Right lobe of liver (tissue), 4 donors: ENCODE measurements at regions not wholly inside any gene's neighbourhood (a gene's known extent, or its start where the extent isn't known, plus 50 kb on each side); places are given as distances from the start of the nearest gene placed in this dataset.

Experiments used
- POLR2A ChIP-seq: fragments of 450-650 bp; IDR thresholded peaks from one replicate; pipeline ENCODE4 v1.6.1; 2017; ENCODE audit warnings: antibody characterized with exemption, mild to moderate bottlenecking
- TF ChIP-seq, protein P1 (sequence below), 4 donors: fragments of 200-600 bp in 3 of 4; fragments of 450-650 bp in 1 of 4; IDR thresholded peaks; one replicate each; pipeline versions ENCODE4 v1.5.1 to v1.8.0; 2016 to 2022; ENCODE audit warnings: antibody characterized with exemption in 4 of 4, mild to moderate bottlenecking in 2 of 4
- donor health status: DM: no; HTN: no; CAD: no.
- donor health status: DM: no; HTN: no; CAD: no.
- donor health status: DM: no; HTN: yes; CAD: no.

DNA sequence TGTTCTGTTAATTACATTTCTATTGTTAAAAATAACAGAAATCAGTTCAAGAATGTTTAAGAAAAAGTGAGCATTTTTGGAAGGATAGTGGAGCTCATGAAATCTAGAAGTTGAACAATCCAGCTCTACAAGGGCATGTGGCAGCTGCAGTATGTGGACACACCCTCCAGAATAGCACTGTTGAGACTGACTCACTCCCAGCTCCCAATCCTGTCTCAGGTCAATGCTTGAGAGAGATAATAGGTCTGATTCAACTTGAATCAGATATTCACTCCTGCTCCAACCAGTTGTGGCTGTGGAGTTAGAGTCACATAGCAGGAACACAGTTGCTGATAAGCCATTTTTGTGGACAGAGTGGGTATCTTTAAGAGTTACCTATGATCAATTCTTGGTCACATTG lies 113.0 kb upstream of the NTF3 start:
- TF ChIP-seq, protein P1, sequence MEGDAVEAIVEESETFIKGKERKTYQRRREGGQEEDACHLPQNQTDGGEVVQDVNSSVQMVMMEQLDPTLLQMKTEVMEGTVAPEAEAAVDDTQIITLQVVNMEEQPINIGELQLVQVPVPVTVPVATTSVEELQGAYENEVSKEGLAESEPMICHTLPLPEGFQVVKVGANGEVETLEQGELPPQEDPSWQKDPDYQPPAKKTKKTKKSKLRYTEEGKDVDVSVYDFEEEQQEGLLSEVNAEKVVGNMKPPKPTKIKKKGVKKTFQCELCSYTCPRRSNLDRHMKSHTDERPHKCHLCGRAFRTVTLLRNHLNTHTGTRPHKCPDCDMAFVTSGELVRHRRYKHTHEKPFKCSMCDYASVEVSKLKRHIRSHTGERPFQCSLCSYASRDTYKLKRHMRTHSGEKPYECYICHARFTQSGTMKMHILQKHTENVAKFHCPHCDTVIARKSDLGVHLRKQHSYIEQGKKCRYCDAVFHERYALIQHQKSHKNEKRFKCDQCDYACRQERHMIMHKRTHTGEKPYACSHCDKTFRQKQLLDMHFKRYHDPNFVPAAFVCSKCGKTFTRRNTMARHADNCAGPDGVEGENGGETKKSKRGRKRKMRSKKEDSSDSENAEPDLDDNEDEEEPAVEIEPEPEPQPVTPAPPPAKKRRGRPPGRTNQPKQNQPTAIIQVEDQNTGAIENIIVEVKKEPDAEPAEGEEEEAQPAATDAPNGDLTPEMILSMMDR (IDR thresholded peaks at IDR 0.05): no peak
- TF ChIP-seq POLR2A: no peak
